K562 (cell line): ENCODE measurements at regions not wholly inside any gene's neighbourhood (a gene's known extent, or its start where the extent isn't known, plus 50 kb on each side); places are given as distances from the start of the nearest gene placed in this dataset.

ENCODE experiments used
- ARID3A ChIP-seq: IDR thresholded peaks from 2 replicates; pipeline ENCODE4 v1.6.1; 2012; ENCODE audit warnings: low read depth, low read length, improper control_type of control experiment, borderline replicate concordance
- CAMTA2 ChIP-seq: fragments of 250-450 bp; sonication (Bioruptor Pico); conservative IDR thresholded peaks from 2 replicates; pipeline ENCODE4 v1.5.1; 2022
- CREB3 ChIP-seq: fragments of 450-650 bp; conservative IDR thresholded peaks from 2 replicates; pipeline ENCODE4 v1.6.1; 2016; ENCODE audit warnings: missing genetic modification characterization, low read depth, mild to moderate bottlenecking, missing compliant biosample characterization, moderate library complexity
- ELF2 ChIP-seq: fragments of 250-450 bp; sonication (Bioruptor Pico); IDR thresholded peaks from 2 replicates; pipeline ENCODE4 v1.5.0; 2021; ENCODE audit warnings: mild to moderate bottlenecking
- HDAC3 ChIP-seq: fragments of 450-650 bp; IDR thresholded peaks from 2 replicates; pipeline ENCODE4 v1.6.1; 2018; ENCODE audit warnings: borderline replicate concordance, mild to moderate bottlenecking, moderate library complexity; ENCODE audit not compliant: partially characterized antibody
- HMG20B ChIP-seq: fragments of 250-450 bp; sonication (Bioruptor Pico); IDR thresholded peaks from 2 replicates; pipeline ENCODE4 v1.5.0; 2021; ENCODE audit warnings: mild to moderate bottlenecking
- HMGN3 ChIP-seq: IDR thresholded peaks from 2 replicates; pipeline ENCODE4 v1.6.1; 2011; ENCODE audit warnings: borderline replicate concordance, low read depth, mild to moderate bottlenecking, mixed read lengths, low read length; ENCODE audit not compliant: insufficient read length; ENCODE audit errors: extremely low read depth
- MECOM ChIP-seq: fragments of 250-450 bp; sonication (Bioruptor Pico); IDR thresholded peaks from 2 replicates; pipeline ENCODE4 v1.8.0; 2022; ENCODE audit warnings: inconsistent platforms
- MYNN ChIP-seq, 2 experiments: sonication (generic); formaldehyde crosslinking in 1 of 2; IDR thresholded peaks; 2 replicates each; pipeline versions ENCODE4 v1.5.0 to v1.6.1; 2016 to 2020; ENCODE audit warnings: antibody characterized with exemption in 1 of 2, missing genetic modification reagents in 1 of 2
- NR1H2 ChIP-seq: sonication (generic); formaldehyde crosslinking; IDR thresholded peaks from 2 replicates; pipeline ENCODE4 v1.4.0; 2020; ENCODE audit warnings: mild to moderate bottlenecking, missing genetic modification reagents
- NUFIP1 ChIP-seq: fragments of 450-650 bp; IDR thresholded peaks from 2 replicates; pipeline ENCODE4 v1.6.1; 2018; ENCODE audit not compliant: partially characterized antibody
- RCOR1 ChIP-seq, 2 experiments: IDR thresholded peaks; 2 replicates each; pipeline ENCODE4 v1.6.1; 2012; ENCODE audit warnings: low read depth in 2 of 2, low read length in 2 of 2, borderline replicate concordance in 1 of 2, improper control_type of control experiment in 1 of 2
- SETDB1 ChIP-seq: IDR thresholded peaks from one replicate; pipeline ENCODE4 v1.6.1; 2012; ENCODE audit warnings: low read length, control low read depth, inconsistent platforms
- SMARCE1 ChIP-seq: fragments of 450-650 bp; IDR thresholded peaks from 2 replicates; pipeline ENCODE4 v1.7.1; 2016; ENCODE audit warnings: mild to moderate bottlenecking
- ZNF609 ChIP-seq: sonication (generic); formaldehyde crosslinking; IDR thresholded peaks from 2 replicates; pipeline ENCODE4 v1.8.1; 2023; ENCODE audit warnings: missing genetic modification reagents, mild to moderate bottlenecking, borderline replicate concordance
- ZNF699 ChIP-seq: fragments of 250-450 bp; sonication (Bioruptor Pico); IDR thresholded peaks from 2 replicates; pipeline ENCODE4 v1.8.0; 2021; ENCODE audit warnings: mild to moderate bottlenecking, moderate library complexity; ENCODE audit not compliant: insufficient replicate concordance
- ZNF717 ChIP-seq: fragments of 250-450 bp; sonication (Bioruptor Pico); IDR thresholded peaks from 2 replicates; pipeline ENCODE4 v1.5.0; 2021
- ZNF830 ChIP-seq: fragments of 250-450 bp; sonication (Bioruptor Pico); IDR thresholded peaks from 2 replicates; pipeline ENCODE4 v1.5.0; 2021; ENCODE audit warnings: mild to moderate bottlenecking

- TF ChIP-seq HMGN3 (no peak), NR1H2 (CRISPR knock-in tag) (no peak), ELF2 (no peak), HMG20B (CRISPR knock-in tag) (no peak), SETDB1 (no peak), MECOM (no peak), CREB3 (tag) (no peak), ZNF717 (CRISPR knock-in tag) (no peak), SMARCE1 (peak; percentile 28; the same call in 1 of the 2 replicates), ZNF699 (CRISPR knock-in tag) (no peak), NUFIP1 (no peak), ARID3A (no peak), ZNF830 (CRISPR knock-in tag) (no peak), MYNN (IDR thresholded peaks at IDR 0.05) (no peak), MYNN (CRISPR knock-in tag; IDR thresholded peaks at IDR 0.05) (no peak), HDAC3 (no peak), RCOR1 (IDR thresholded peaks at IDR 0.05; ENCODE audit: borderline replicate concordance in 1 of 2, low read depth in 2 of 2, low read length in 2 of 2) (no peak), CAMTA2 (no peak), ZNF609 (CRISPR knock-in tag) (no peak)
Measured at GRCh38 chr7:32670110-32671025, 175.1 kb downstream of the AVL9 start (continued).
